Effector CD8-positive, alpha-beta T cell (primary cell): ENCODE measurements at regions not wholly inside any gene's neighbourhood (a gene's known extent, or its start where the extent isn't known, plus 50 kb on each side); places are given as distances from the start of the nearest gene placed in this dataset.

Experiments
- DNase-seq: peaks from one replicate; lab custom pipeline; 2025; lab: John Stamatoyannopoulos, UW

DNA sequence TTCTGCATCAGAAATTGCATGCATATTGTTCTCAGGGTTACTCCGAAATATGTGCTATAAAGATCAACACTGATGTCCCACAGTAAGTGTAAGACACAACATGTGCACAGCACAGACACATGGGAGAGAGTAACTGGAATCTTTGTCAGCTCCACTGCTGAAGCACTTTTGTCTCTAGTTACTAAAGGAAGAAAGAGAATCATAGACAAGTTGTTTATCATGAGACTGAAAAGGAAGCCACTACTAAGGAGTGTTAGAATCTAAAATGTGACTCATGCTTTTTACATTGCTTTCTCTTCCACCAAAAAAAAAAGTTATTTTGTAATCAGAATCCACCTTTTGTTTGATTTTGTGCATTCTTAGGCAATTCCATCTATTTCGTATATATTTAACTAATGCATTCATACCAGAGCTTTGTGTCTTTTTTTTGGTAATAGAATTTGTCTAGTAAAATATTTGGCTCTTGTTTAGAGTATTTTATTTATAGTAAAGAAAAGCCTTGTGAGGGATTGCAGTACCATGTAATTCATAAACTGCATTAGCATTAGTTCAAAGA, 502.4 kb downstream of the FBXO15 start:
- no peak for DNase-seq

DNA sequence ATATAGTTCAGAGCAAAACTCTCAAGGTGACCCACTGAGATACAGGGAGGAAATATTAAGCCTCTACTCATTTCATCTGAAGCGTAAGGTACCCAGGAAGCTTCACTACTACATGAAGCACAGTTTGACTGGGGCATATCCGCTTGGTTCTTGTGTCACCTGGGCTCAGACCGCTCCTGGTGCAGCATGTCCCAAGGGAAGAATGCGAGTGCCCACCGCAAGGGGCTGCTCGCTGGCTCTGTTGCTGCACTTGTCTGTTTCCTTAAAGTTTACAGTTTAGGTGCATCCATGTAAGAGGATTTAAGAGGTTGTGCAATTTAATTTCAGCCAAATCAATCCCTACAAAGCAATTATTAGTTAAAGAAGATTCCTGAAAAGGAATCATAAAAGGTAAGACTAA, 507.8 kb downstream of the FBXO15 start:
- no peak for DNase-seq

DNA sequence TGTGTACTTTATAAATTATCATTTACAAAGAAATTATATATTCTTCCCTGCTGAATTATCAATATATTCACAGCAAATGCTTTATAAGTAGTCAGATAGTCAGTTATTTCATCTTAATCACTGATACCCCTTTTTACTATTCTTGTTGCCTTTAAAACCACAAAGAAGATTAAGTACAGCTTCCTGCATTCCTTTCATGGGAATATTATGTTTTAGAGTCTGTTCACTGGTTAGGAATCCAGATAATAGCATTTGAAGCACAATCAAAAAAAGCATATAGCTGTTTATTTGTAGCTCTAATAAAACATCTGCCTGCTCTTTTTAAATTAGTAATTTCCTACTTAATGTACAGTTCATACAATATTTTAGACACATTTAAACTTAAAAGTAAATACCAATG, 508.9 kb downstream of the FBXO15 start:
- DNase-seq, result no peak

DNA sequence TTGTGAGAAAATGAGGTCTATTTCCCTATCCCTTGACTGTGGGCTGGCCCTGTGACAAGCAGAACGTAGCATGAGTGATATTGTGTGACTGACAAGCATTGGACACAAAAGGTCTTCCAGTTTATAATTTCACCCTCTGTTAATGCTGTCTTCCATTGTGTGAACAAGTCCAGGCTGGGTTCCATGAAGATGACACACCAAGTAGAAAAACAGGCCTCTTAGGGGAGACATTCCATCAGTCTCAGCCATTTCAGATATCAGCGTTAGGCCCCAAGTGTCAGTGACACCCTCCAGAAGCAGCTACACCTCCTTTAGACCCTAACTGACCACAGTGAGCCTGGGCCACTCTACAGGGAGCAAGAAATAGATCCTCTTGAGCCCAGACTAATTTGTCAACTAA, 511.3 kb downstream of the FBXO15 start:
- no peak for DNase-seq

DNA sequence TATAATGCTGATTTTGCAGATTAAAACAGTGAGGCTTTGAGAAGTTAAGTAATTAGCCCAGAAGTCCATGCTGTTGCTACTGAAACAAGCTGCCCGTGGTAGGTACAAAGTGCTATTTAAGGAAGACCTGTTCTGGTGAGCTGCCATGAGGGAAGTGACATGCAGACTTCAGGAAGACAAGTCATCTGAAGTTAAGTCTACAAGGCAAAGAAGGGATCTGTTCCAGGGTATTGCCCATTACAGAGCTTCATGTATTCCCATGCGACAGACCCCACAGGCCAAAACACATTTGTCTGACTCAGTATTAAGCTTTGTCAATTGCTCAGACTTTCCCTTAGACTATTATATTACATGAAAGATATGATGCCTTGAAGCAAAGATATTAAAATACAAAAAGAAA, 520.8 kb downstream of the FBXO15 start:
- no peak for DNase-seq

DNA sequence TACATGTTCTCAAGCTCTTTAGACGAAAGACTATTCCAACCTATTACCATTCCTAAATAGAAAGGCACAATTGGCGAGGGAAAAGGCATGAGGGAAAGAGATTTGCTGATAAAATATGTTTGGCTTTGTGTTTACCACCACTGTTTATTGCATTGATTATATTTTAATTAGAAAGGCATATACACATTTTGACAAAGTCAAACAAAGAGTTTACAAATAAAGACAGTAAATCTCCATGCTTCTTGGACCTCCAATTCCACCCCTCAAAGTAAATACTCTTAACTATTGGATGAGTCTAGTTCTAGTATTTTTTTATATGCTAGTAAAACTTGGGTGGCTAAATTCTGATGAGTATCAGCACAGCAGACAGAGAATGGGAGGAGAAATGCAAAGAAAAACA, 521.4 kb downstream of the FBXO15 start:
- no peak for DNase-seq

DNA sequence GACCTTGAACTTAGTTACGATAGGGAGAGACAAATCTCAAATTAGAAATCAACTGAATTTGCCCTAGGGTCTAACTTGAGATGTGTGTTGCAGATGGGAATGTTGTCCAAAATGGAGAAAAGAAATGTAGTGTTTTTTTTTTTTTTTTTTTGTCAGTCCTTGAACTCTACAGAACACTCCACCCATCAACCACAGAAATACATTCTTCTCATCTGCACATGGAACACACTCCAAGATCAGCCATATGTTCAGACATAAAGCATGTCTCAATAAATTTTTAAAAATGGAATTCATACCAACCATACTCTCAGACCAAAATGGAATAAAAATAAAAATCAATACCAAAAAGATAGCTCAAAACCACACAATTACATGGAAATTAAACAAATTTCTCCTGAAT, 526.5 kb downstream of the FBXO15 start:
- DNase-seq, result no peak

DNA sequence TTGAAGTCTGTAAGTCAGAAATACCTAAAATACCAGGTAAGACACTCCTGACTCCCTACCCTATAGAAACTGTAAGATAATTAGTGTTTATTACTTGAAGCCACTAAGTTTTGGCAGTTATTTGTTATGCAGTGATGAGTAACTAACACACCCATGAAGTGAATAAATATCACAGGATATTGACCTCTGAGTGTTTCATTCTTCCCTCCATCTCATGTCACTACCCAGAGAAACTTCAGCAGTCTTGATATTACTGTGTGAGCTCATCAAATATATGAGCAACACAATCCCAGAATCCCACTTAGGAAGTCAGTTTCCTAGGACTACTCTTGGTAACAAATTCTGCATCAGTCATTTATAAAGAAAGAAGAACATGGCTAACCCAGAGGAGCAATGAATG, 529.7 kb downstream of the FBXO15 start:
- DNase-seq, result no peak

DNA sequence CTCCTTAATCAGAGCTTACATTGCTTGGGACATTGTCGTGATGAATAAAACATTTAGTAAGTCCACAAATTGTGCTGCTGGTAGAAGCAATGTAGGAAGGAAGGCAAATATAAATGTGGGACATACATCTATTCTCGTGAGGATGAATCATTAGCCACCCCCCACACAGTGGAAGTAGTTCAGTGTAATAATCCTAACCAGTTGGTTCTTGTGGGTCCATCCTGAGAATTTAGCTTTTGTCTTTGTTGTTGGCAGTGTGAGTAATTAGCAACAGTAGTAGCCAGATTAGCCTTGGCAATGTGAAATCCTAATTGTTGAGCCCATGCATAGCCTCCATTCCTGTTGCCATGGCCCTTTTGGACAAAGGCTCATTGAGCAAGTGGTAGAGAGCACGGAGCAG, 532.1 kb downstream of the FBXO15 start:
- DNase-seq, result no peak

DNA sequence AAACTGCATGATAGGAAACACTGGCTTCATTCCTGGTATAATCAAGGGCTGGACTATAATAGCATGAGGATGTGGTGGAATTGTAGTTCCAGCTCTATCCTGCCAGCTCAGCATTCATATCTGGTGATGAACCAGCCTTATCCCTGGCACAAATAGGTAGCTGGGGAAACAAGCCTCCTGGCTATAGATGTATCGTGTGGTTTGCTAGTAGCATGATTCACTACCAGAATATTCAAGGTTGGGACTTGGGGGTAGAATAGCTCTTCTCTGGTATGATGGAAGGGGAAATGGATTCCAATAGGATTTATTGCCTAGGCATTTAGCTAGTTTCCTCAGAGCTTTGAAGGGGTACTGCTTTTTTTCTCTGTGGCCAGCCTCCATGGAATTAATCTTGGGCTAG, 532.8 kb downstream of the FBXO15 start:
- DNase-seq, result no peak

DNA sequence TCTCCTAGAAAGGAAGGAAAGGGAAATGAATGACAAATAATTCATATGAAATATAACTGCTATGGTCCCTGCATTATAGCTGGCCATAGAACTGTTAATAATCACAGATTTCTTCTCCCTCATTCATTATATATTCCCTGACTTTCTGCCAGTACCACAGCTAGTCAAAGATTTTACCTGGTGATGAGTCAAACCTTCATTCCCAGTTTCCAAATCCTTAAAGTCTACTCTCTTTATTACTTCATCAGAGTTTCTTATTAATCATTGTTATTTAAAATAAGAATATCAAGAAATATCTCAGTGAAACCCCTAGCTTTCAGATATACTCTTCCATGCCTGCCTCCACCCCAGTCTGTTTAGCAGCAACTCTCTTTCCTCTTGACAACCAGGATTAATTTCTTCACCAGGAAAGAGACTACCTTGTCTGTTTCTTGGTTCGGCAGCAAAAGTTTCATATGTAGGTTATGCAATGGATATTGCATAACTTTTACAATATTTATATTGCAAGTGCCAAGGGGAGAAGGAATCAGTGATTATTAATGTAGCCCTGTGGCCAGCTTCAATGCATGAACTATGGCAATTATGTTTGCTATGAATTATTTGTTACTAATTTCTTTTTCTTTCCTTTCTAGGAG, 533.8 kb downstream of the FBXO15 start:
- no peak for DNase-seq

DNA sequence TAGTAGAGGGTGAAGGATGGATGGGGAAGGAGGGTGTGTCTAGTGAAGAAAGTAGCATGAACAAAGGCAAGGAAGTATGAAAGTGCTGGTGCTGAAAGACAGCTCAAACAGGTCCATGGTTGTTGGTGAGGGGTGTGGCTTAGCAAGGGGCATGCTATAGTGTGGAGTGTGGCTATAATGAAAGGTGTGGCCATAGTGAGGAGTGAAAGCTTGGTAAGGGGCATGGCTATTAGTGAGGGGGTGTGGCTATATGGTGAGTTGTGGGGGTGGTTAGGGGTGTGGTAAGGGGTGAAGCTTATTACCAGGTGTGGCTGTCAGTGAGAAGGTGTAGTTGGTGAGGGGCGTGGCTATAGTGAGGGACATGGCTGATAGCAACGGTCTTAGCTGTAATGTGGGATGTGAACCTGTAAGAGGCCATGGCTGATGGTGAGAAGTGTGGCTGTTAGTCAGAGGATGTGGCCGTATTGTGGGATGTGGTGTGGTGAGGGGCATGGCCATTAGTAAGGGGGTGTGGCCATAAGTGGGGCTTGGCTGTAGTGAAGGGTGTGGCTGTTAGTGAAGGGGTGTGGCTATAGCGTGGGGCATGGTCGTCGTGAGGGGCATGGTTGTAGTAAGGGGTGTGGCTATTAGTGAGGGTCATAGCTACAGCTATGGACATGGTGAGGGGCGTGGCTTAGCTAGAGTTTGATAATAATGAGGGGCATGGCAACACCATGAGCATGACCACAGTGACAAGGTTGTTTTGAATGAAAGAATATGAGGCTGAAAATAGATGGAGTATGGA, 549.6 kb downstream of the FBXO15 start:
- no peak for DNase-seq

DNA sequence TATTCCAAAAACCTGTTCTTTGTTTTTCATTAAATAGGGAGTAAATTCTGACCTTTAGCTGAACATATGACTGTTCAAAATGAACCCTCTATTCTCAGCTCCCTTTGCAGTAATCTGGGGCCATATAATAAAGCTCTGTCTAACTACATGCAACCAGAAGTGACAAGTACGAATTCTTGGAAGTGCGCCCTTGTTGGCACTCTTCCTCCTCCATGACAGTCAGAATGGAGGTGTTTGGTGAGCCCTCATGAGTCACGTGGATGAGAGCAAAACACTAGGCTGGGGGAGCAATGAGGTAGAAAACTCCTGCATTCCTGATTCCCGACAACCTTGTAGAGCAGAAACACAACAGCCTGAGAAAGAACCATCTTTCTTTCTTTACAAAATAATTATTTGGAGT, 552.9 kb downstream of the FBXO15 start:
- no peak for DNase-seq

DNA sequence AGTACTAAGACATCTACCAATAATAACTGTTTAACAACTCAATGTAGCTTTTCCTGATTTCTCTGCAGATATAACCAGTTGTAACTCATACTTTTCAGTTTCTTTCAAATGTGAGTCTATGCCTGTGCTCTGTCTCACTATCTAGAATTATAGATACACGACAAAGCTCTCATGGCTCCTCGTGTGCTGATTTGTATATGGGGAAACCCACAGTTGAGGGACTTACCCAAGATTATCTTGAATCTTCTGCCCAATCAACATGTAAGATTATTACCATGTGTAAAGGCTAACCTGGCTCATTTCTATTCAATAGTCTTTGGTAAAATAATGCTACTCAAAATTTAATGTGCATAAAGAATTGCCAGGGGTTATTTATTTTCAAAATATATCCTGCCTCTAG, 554.4 kb downstream of the FBXO15 start:
- DNase-seq, result no peak

DNA sequence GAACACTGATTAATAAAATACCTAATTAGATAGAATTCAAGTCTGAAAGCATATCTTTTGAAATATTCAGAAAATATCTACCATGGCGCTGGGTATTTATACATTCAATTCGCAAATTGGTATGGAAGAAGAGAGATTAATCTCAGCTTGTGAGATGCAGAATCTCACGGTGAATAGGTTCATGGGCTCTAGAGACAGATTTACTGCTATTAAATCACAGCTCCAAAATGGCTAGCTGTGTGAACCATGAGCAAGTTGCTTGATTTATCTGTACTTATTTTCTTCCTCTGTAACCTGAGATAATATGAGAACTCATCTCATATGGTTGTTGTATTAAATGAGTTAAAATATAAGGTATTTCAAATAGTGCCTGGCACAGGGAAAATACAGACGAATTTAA, 556.7 kb downstream of the FBXO15 start:
- DNase-seq, result no peak

DNA sequence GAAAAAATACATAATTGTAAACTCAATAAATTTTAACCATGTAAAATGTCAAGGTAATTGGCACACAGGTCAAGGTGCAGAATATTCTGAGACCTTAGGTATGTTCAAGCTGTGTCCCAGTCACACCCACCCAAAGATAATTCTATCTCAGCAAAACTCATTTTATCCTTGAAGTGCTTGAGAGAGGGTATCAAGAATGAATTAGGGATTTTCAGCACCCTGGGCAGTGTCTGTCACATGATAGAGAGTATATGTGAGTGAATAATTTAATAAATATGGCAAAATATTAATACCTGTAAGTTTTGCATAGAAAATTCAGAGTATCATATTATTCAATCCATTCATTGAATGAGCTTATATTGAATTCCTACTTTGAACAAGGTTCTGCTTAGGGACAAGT, 567.9 kb downstream of the FBXO15 start:
- DNase-seq, result no peak

DNA sequence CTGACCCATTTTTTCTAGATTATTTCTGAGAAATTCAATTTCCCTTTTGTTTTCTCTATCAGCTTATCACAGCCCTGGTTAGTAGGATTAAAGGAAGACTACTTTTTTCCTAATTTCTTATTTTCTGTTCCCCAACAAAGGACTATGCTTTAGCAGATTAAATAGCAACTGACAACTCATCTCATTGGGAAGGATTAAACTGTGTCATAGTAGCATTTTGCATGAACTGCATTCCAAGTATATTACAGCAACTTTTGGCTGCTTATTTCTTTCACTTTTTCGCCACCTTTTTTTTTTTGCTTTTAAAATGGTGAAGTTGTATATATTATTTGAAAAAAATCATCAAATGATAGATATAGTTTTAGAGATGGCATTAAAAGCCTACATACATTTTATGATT, 570.3 kb downstream of the FBXO15 start:
- no peak for DNase-seq

DNA sequence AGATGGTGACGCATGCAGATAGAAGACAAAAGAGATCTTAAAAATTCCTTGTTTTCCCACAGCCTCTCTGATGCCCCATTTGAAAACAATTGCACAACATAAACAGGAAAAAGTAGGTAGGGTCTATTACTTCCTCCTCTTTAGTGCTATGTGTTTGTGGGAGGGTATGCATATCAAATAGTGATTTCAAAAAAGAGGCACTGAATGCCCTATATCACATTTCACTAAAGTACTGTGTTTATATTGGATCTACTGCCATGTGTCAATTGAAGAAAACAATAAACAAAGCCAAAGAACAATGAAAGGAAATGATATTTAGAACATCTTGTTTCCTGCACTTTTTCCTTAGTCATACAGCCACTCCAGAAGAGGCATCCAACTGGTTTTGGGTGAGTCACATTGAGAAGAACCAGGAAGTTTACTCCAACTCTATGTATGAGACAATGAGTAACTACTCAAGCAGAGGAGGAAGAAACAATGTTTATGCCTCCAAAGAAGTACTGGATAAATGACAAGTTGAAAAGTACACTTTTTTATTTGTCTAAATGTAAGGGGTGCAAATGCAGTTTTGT, 583.6 kb downstream of the FBXO15 start:
- no peak for DNase-seq

DNA sequence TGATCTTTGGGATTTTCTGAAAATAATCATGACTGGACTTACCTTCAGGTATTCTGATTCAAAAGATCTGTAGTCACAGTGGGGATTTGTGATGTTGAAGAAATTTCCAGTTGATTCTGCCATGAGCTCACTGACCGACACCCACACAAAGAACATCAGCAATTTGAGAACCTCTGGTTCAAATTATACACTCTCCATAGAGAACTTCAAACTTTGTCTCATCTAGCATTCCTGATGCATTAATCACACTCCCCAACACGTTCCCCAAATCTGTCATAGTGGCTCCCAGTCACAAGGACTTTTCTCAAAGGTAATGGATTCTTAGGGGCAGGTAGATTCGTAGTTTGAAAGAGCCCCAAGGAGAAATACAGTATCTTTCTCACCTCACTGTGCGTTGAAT, 584.3 kb downstream of the FBXO15 start:
- no peak for DNase-seq

DNA sequence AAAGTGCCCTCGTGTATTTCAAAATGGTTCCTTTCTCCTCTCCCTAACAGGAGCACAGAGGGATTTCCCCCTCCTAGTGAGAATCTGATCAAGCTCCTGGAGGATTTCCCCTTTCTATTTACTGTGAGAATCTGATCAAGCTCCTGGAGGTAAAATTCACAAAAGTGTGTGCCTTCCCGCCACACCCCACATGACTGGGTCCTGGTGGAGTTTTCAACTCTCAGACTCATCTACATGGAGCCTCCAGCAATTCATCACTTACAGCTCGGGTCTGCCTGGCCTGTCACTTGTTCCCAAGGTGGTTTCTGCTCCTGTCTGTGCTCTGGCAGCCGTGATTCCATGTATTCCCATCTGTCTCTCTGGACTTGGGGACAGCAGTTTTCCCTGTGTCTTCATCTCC, 590.7 kb downstream of the FBXO15 start:
- DNase-seq, result no peak

DNA sequence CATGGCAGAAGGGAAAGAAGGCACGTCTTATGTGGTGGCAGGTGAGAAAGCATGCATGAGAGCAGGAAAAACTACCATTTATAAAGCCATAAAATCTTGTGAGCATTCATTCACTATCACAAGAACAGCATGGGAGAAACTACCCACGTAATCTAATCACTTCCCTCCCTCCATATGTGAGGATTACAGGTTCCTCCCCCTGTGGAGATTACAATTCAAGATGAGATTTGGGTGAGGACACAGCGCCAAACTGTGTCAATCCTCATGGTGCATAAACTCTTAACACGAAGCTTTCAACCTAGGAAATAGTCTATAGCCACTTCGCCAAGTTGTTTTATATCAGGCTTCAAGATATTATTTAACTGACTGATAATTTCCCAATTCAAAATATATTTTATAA, 595.5 kb downstream of the FBXO15 start:
- no peak for DNase-seq

DNA sequence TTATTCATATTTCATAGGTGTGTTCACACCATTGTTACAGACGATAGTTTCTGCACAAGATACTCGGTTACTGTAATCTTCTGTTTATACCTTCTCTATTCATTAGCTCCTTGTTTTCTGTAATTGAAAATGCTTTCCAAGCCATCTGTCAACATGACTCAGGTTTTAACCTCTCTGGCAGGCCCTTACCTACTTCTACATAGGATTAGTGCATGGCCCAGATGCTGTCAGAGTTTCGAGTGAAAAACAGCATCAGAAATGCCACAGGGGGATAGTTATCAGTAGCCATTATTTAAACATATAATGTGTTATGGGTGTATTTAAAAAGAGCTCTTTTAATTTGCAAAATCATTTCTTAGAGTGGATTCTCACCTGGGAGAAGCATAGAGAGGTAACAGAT, 596.4 kb downstream of the FBXO15 start:
- no peak for DNase-seq

DNA sequence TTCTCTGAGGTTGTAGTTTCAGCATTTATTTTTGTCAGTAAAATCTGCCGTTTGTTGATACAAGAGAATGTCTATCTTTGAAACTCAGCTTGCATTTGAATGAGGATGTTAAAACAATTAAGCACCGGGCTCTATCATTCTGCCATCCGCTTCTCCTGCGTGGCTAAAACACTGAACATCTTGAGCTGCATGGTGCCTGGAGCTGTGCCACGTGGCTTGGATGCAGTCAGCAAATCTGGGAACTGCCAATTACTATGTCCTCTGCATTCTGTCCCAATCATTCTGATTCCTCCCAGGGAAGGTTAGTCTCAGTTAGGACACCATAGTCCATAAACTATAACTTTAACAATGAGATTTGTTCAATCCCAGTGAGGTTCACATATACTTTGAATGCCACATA, 598.4 kb downstream of the FBXO15 start:
- DNase-seq, result no peak
